Naive thymus-derived CD8-positive, alpha-beta T cell (primary cell): ENCODE measurements at regions not wholly inside any gene's neighbourhood (a gene's known extent, or its start where the extent isn't known, plus 50 kb on each side); places are given as distances from the start of the nearest gene placed in this dataset.

Experiments
- ATAC-seq, 2 donors: fragments of 150-1000 bp; cut with Tn5 transposase in 1 of 2; sonication (Bioruptor Pico), chemical (Tn5 transposase) in 1 of 2; 1 replicate in 1 of 2; 2 replicates in 1 of 2; pipeline ENCODE4 v1.10.0; 2021; ENCODE audit warnings: mild to moderate bottlenecking in 2 of 2, moderate library complexity in 2 of 2
- POLR2A ChIA-PET: fragments of 350-600 bp; sonication (Branson Sonifier 250); formaldehyde crosslinking; loops from one replicate; lab custom pipeline; 2021; ENCODE audit warnings: antibody characterized with exemption; lab: Charles Lee
- DNase-seq, 10 donors: peaks; one replicate each; pipeline versions ENCODE4 v3.0.0 to v3.0.0-alpha.2; 2020 to 2022
- H3K27ac Mint-ChIP-seq, 10 donors: one replicate each; pipeline ENCODE4 v1.8.0; 2020 to 2022; ENCODE audit warnings: mild to moderate bottlenecking in 10 of 10, mixed read lengths in 10 of 10, moderate library complexity in 4 of 10, inconsistent platforms in 1 of 10
- H3K27me3 Mint-ChIP-seq, 5 donors: one replicate each; pipeline ENCODE4 v1.8.0; 2021 to 2022; ENCODE audit warnings: mixed read lengths in 5 of 5
- H3K36me3 Mint-ChIP-seq, 3 donors: one replicate each; pipeline ENCODE4 v1.8.0; 2020 to 2022; ENCODE audit warnings: mixed read lengths in 3 of 3, mild to moderate bottlenecking in 2 of 3, inconsistent platforms in 1 of 3
- H3K4me1 Mint-ChIP-seq, 4 donors: one replicate each; pipeline ENCODE4 v1.8.0; 2021 to 2022; ENCODE audit warnings: mixed read lengths in 4 of 4
- H3K4me3 Mint-ChIP-seq, 10 donors: one replicate each; pipeline ENCODE4 v1.8.0; 2020 to 2022; ENCODE audit warnings: mild to moderate bottlenecking in 10 of 10, mixed read lengths in 10 of 10, moderate library complexity in 6 of 10, inconsistent platforms in 1 of 10
- H3K9me3 Mint-ChIP-seq, 9 donors: one replicate each; pipeline ENCODE4 v1.8.0; 2020 to 2022; ENCODE audit warnings: mixed read lengths in 9 of 9, mild to moderate bottlenecking in 3 of 9, inconsistent platforms in 1 of 9, moderate library complexity in 1 of 9

- DNase-seq (no peak), ATAC-seq (no peak)
- no peaks in the 10 kb centered on the region for H3K36me3 Mint-ChIP-seq
- H3K9me3 Mint-ChIP-seq: no peaks in the 10 kb centered on the region
- H3K4me3 Mint-ChIP-seq: no peak overlapping the region
- peak overlapping the region in 1 of 10 donors; percentile 63 for H3K27ac Mint-ChIP-seq
- POLR2A ChIA-PET: interaction anchor here (0.6 to 0.9 kb wide), 2 partner anchors 43 to 594 kb away, joined by 4 read pairs; no protein-coding TSS in a partner anchor
- peaks cover 0 to 14% (median 2%) of the 10 kb centered on the region in 4 donors for H3K4me1 Mint-ChIP-seq
- no peaks in the 10 kb centered on the region for H3K27me3 Mint-ChIP-seq
These were observed 58.1 kb upstream of the HOPX start for GRCh38 chr4:56739066-56739777.

GRCh38 chr4:56737666-56738065 lies 56.6 kb upstream of the HOPX start:
- Mint-ChIP-seq H3K36me3 (no peaks in the 10 kb centered on the region), H3K4me3 (no peak overlapping the region), H3K9me3 (no peaks in the 10 kb centered on the region), H3K4me1 (peaks cover 0 to 10% (median 3%) of the 10 kb centered on the region in 4 donors), H3K27me3 (peaks cover 0 to 3% (median 0%) of the 10 kb centered on the region in 5 donors), H3K27ac (no peak overlapping the region)
- no peak for DNase-seq
- POLR2A ChIA-PET: no interaction called here
- no peak for ATAC-seq

- H3K36me3 Mint-ChIP-seq: no peaks in the 10 kb centered on the region
- H3K27ac Mint-ChIP-seq: no peak overlapping the region
- no peak for ATAC-seq
These were observed 52.3 kb upstream of the HOPX start for GRCh38 chr4:56733352-56733751.

GRCh38 chr4:56732301-56732700 lies 51.2 kb upstream of the HOPX start:
- H3K27ac Mint-ChIP-seq: peak overlapping the region in 1 of 10 donors; percentile 12
- H3K27me3 Mint-ChIP-seq: peaks cover 0 to 6% (median 3%) of the 10 kb centered on the region in 5 donors
- H3K9me3 Mint-ChIP-seq: no peaks in the 10 kb centered on the region
- ATAC-seq: no peak
- H3K36me3 Mint-ChIP-seq: no peaks in the 10 kb centered on the region
- no peak for DNase-seq
- POLR2A ChIA-PET: no interaction called here
- peaks cover 0 to 4% (median 0%) of the 10 kb centered on the region in 4 donors for H3K4me1 Mint-ChIP-seq
- no peak overlapping the region for H3K4me3 Mint-ChIP-seq

More at GRCh38 chr4:56733352-56733751, 52.3 kb upstream of the HOPX start:
- H3K9me3 Mint-ChIP-seq: no peaks in the 10 kb centered on the region
- DNase-seq: no peak
- H3K27me3 Mint-ChIP-seq: peaks cover 0 to 4% (median 0%) of the 10 kb centered on the region in 5 donors
- H3K4me1 Mint-ChIP-seq: peaks cover 0 to 3% (median 1%) of the 10 kb centered on the region in 4 donors
- POLR2A ChIA-PET: no interaction called here
- no peak overlapping the region for H3K4me3 Mint-ChIP-seq

- Mint-ChIP-seq H3K27me3 (peaks cover 0 to 6% (median 3%) of the 10 kb centered on the region in 5 donors), H3K4me1 (peaks cover 0 to 4% (median 0%) of the 10 kb centered on the region in 4 donors), H3K36me3 (no peaks in the 10 kb centered on the region), H3K4me3 (no peak overlapping the region), H3K9me3 (no peaks in the 10 kb centered on the region), H3K27ac (no peak overlapping the region)
- ATAC-seq (no peak), DNase-seq (no peak)
- POLR2A ChIA-PET: no interaction called here
These were observed 50.8 kb upstream of the HOPX start for GRCh38 chr4:56731857-56732256.
